Astrocyte (in vitro differentiated cells and primary cell): ENCODE measurements at regions not wholly inside any gene's neighbourhood (a gene's known extent, or its start where the extent isn't known, plus 50 kb on each side); places are given as distances from the start of the nearest gene placed in this dataset.

Experiments
- DNase-seq: peaks from one replicate; pipeline ENCODE4 v3.0.0-alpha.2; 2010; ENCODE audit warnings: low read depth
- FAIRE-seq: peaks from 2 replicates; lab custom pipeline; 2011; peaks lifted over from hg19 to GRCh38; lab: Jason Lieb, UNC
- H2AFZ ChIP-seq: 2 replicates; pipeline ENCODE4 v1.6.0; 2012; ENCODE audit warnings: low read depth, low read length, inconsistent platforms
- H3K27ac ChIP-seq: 2 replicates; pipeline ENCODE4 v1.5.1; 2011; ENCODE audit warnings: low read depth, low read length, inconsistent platforms
- H3K27me3 ChIP-seq: 2 replicates; pipeline ENCODE4 v1.6.0; 2011; ENCODE audit warnings: low read length, inconsistent platforms; ENCODE audit not compliant: insufficient read depth
- H3K36me3 ChIP-seq: 2 replicates; pipeline ENCODE4 v1.5.1; 2011; ENCODE audit warnings: low read length, inconsistent platforms; ENCODE audit not compliant: insufficient read depth
- H3K4me1 ChIP-seq: 2 replicates; pipeline ENCODE4 v1.5.1; 2011; ENCODE audit warnings: low read length, inconsistent platforms; ENCODE audit not compliant: insufficient read depth
- H3K4me2 ChIP-seq: 2 replicates; pipeline ENCODE4 v1.6.0; 2012; ENCODE audit warnings: low read length, inconsistent platforms
- H3K4me3 ChIP-seq: 2 replicates; pipeline ENCODE4 v1.5.1; 2011; ENCODE audit warnings: low read depth, mild to moderate bottlenecking, low read length, inconsistent platforms; ENCODE audit not compliant: insufficient read depth
- H3K79me2 ChIP-seq: 2 replicates; pipeline ENCODE4 v1.6.0; 2012; ENCODE audit warnings: mild to moderate bottlenecking, low read length, inconsistent platforms; ENCODE audit not compliant: insufficient read depth
- H3K9ac ChIP-seq: 2 replicates; pipeline ENCODE4 v1.6.0; 2012; ENCODE audit warnings: mild to moderate bottlenecking, low read length, inconsistent platforms
- H3K9me3 ChIP-seq: 2 replicates; pipeline ENCODE4 v1.5.1; 2012; ENCODE audit warnings: low read depth, mild to moderate bottlenecking, low read length, inconsistent platforms; ENCODE audit not compliant: insufficient read depth
- H4K20me1 ChIP-seq: 2 replicates; pipeline ENCODE4 v1.6.0; 2012; ENCODE audit warnings: low read length, inconsistent platforms; ENCODE audit not compliant: insufficient read depth
- H3K27ac Mint-ChIP-seq: one replicate; pipeline ENCODE4 v1.8.0; 2021; ENCODE audit warnings: mild to moderate bottlenecking, mixed read lengths; ENCODE audit not compliant: unreplicated experiment
- H3K27me3 Mint-ChIP-seq: one replicate; pipeline ENCODE4 v1.8.0; 2021; ENCODE audit warnings: low read depth, mixed read lengths; ENCODE audit not compliant: unreplicated experiment
- H3K36me3 Mint-ChIP-seq: one replicate; pipeline ENCODE4 v1.8.0; 2021; ENCODE audit warnings: low read depth, mixed read lengths; ENCODE audit not compliant: unreplicated experiment
- H3K4me1 Mint-ChIP-seq: one replicate; pipeline ENCODE4 v1.8.0; 2021; ENCODE audit warnings: low read depth, mixed read lengths; ENCODE audit not compliant: unreplicated experiment
- H3K4me3 Mint-ChIP-seq: one replicate; pipeline ENCODE4 v1.8.0; 2021; ENCODE audit warnings: mild to moderate bottlenecking, moderate library complexity, mixed read lengths; ENCODE audit not compliant: unreplicated experiment
- H3K9me3 Mint-ChIP-seq: one replicate; pipeline ENCODE4 v1.8.0; 2021; ENCODE audit warnings: mild to moderate bottlenecking, mixed read lengths; ENCODE audit not compliant: unreplicated experiment
- CTCF ChIP-seq: IDR thresholded peaks from 2 replicates; pipeline ENCODE4 v1.5.1; 2011; ENCODE audit warnings: low read depth, mild to moderate bottlenecking, inconsistent platforms, low read length, moderate library complexity; ENCODE audit not compliant: insufficient read depth
- EZH2 ChIP-seq: IDR thresholded peaks from 2 replicates; pipeline ENCODE4 v1.6.1; 2012; ENCODE audit warnings: mild to moderate bottlenecking, low read length, inconsistent platforms; ENCODE audit not compliant: insufficient read depth

GRCh38 chr18:67376372-67376771 is 140.1 kb downstream of the DSEL start:
- TF ChIP-seq EZH2 (no peak), CTCF (no peak)
- no peak for FAIRE-seq

DNA sequence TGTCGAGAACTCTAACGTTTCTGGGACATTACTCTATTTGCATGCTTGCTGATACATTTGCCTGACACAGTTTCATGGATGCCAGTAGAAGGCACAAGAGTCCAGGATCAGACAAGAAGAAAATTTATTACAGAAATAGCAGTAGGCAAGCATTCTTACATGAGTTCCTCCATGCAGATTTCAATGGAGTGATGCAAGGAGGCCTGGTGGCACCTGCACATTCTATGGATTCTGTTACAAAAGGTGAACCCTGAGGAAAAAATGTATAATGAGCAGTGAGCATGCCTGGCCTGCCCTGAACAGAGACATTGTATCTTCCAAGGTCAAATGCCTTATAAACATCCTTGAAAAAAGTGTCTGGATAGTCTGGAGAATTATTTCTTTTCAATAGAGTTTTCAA is 142.9 kb downstream of the DSEL start:
- Histone ChIP-seq H3K27me3 (no peaks in the 10 kb centered on the region), H3K4me3 (no peak overlapping the region), H3K4me2 (no peak overlapping the region), H3K4me1 (no peaks in the 10 kb centered on the region), H2AFZ (no peak overlapping the region), H3K79me2 (no peaks in the 10 kb centered on the region), H4K20me1 (no peaks in the 10 kb centered on the region), H3K9me3 (no peaks in the 10 kb centered on the region), H3K36me3 (no peaks in the 10 kb centered on the region), H3K27ac (no peak overlapping the region), H3K9ac (no peak overlapping the region)
- no peak for FAIRE-seq
- peaks cover 3% of the 10 kb centered on the region for H3K9me3 Mint-ChIP-seq
- H3K4me1 Mint-ChIP-seq = peaks cover 4% of the 10 kb centered on the region
- TF ChIP-seq EZH2 (no peak), CTCF (no peak)
- no peak for DNase-seq
- no peak overlapping the region for H3K27ac Mint-ChIP-seq
- H3K27me3 Mint-ChIP-seq = no peaks in the 10 kb centered on the region
- no peak overlapping the region for H3K4me3 Mint-ChIP-seq
- H3K36me3 Mint-ChIP-seq = no peaks in the 10 kb centered on the region

More at GRCh38 chr18:67376372-67376771, 140.1 kb downstream of the DSEL start:
- no peaks in the 10 kb centered on the region for H3K27me3 ChIP-seq
- no peaks in the 10 kb centered on the region for H3K79me2 ChIP-seq
- Mint-ChIP-seq H3K27me3 (no peaks in the 10 kb centered on the region), H3K27ac (no peak overlapping the region), H3K36me3 (no peaks in the 10 kb centered on the region), H3K4me1 (peaks cover 4% of the 10 kb centered on the region), H3K4me3 (no peak overlapping the region), H3K9me3 (peaks cover 3% of the 10 kb centered on the region)
- no peak overlapping the region for H3K4me2 ChIP-seq
- no peaks in the 10 kb centered on the region for H3K9me3 ChIP-seq
- H3K4me3 ChIP-seq = no peak overlapping the region
- no peak for DNase-seq
- no peak overlapping the region for H3K27ac ChIP-seq
- no peak overlapping the region for H3K9ac ChIP-seq
- no peaks in the 10 kb centered on the region for H3K36me3 ChIP-seq
- no peaks in the 10 kb centered on the region for H4K20me1 ChIP-seq
- H2AFZ ChIP-seq = no peak overlapping the region
- H3K4me1 ChIP-seq = no peaks in the 10 kb centered on the region

- Histone ChIP-seq H3K27ac (no peak overlapping the region), H3K9ac (no peak overlapping the region), H3K4me3 (no peak overlapping the region), H3K36me3 (no peaks in the 10 kb centered on the region), H3K4me2 (no peak overlapping the region), H4K20me1 (no peaks in the 10 kb centered on the region), H3K9me3 (no peaks in the 10 kb centered on the region), H3K27me3 (no peaks in the 10 kb centered on the region), H2AFZ (no peak overlapping the region), H3K4me1 (no peaks in the 10 kb centered on the region), H3K79me2 (no peaks in the 10 kb centered on the region)
- H3K9me3 Mint-ChIP-seq = no peaks in the 10 kb centered on the region
- no peak for FAIRE-seq
- no peaks in the 10 kb centered on the region for H3K27me3 Mint-ChIP-seq
- H3K27ac Mint-ChIP-seq = no peak overlapping the region
- peak; percentile 14 for DNase-seq
- no peak overlapping the region for H3K4me3 Mint-ChIP-seq
- peaks cover 14% of the 10 kb centered on the region for H3K4me1 Mint-ChIP-seq
- no peaks in the 10 kb centered on the region for H3K36me3 Mint-ChIP-seq
- no peak for TF ChIP-seq CTCF
Measured at GRCh38 chr18:67367540-67367939, 149.0 kb downstream of the DSEL start.
